ENCODE measurements at regions not wholly inside any gene's neighbourhood (a gene's known extent, or its start where the extent isn't known, plus 50 kb on each side); places are given as distances from the start of the nearest gene placed in this dataset.

DNA sequence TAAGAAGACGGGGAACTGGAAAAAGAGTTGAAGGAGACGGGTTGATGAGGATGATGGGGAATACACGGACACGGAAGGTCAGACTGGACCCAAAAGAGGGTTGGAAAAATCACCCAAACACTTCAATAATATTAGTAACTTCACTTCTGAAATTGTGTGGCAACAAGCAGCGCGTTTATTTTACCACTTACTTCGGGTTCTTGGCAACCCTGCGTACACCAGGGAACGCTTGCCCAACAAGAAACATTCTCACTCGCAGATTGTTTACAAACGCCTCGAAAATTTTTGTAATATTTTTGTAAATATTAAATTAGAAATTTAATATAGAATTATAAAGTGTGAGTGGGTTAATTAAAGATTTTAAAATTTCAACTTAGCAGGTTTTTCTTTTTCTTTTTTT is 99.5 kb downstream of the CEBPB start:
- DNase-seq (ENCODE audit: low read depth), result no peak
- TF ChIP-seq, protein P1, sequence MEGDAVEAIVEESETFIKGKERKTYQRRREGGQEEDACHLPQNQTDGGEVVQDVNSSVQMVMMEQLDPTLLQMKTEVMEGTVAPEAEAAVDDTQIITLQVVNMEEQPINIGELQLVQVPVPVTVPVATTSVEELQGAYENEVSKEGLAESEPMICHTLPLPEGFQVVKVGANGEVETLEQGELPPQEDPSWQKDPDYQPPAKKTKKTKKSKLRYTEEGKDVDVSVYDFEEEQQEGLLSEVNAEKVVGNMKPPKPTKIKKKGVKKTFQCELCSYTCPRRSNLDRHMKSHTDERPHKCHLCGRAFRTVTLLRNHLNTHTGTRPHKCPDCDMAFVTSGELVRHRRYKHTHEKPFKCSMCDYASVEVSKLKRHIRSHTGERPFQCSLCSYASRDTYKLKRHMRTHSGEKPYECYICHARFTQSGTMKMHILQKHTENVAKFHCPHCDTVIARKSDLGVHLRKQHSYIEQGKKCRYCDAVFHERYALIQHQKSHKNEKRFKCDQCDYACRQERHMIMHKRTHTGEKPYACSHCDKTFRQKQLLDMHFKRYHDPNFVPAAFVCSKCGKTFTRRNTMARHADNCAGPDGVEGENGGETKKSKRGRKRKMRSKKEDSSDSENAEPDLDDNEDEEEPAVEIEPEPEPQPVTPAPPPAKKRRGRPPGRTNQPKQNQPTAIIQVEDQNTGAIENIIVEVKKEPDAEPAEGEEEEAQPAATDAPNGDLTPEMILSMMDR (conservative IDR thresholded peaks at IDR 0.05; ENCODE audit: low read depth, low read length), result no peak

DNA sequence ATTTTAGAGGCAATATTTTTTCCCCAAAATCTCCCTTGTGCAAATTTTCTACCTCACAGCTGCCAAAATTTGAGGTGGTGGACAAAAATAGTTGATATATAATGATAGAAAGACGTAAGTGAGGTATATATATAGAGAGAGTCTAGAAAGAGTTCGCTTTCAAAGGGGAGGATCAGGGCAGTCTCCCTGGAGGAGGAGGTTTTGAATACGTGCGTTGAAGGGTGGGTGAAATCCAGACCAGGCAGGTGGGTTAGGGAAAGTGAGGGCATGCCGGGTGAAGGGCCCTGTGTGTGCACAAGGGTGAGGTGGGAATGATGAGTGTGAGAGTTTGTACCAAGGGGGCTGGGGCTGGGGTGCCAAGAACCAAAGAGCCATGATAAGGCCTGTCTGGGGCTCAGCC is 100.2 kb downstream of the CEBPB start:
- no peak overlapping the region for H3K4me3 ChIP-seq (ENCODE audit: low read length)
- TF ChIP-seq, protein P1 (conservative IDR thresholded peaks at IDR 0.05; ENCODE audit: low read depth, low read length), result no peak
- no peak for DNase-seq (ENCODE audit: low read depth)

More for the DNA sequence above, 99.5 kb downstream of the CEBPB start:
- no peak overlapping the region for H3K4me3 ChIP-seq (ENCODE audit: low read length)

DNA sequence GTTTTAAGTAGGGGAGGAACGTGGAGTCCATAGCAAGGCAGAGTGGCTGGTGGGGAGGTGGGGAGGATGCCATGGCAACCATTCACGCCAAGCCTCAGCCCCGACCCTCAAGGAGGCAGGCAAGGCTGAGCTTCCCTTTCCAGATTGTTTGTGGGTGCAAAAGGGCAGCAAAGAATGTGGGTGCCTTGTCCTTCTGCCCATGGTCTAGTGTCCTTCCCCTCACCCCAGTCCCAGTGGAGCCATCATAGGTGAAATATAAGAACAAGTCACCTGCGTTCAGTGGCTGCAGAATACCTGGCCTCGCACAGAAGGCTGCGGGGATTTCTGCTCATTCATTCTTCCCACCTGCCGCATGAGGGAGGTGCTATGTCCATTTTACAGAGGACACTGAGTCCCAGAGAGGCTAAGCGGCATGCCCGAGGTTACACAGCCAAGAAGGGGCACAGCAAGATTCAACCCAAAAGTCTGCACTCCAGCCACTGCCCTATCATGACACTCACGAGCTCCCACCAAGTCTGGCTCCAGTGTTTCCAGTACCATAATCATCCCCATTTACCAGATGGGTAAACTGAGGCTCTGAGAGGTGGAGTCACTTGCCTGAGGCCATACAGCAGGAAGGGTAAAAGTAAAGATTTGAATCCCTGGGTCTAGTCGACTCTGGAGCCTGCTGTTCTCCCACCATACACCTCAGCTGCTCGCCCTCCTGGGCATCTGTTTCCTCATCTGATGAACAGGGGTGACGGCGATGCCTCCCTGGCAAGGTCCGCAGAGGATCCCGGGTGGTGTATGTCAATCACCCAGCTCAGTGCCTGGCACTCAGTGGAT is 100.8 kb downstream of the CEBPB start:
- DNase-seq (ENCODE audit: low read depth), result no peak
- TF ChIP-seq, protein P1 (conservative IDR thresholded peaks at IDR 0.05; ENCODE audit: low read depth, low read length), result no peak
- H3K4me3 ChIP-seq (ENCODE audit: low read length), result no peak overlapping the region

DNA sequence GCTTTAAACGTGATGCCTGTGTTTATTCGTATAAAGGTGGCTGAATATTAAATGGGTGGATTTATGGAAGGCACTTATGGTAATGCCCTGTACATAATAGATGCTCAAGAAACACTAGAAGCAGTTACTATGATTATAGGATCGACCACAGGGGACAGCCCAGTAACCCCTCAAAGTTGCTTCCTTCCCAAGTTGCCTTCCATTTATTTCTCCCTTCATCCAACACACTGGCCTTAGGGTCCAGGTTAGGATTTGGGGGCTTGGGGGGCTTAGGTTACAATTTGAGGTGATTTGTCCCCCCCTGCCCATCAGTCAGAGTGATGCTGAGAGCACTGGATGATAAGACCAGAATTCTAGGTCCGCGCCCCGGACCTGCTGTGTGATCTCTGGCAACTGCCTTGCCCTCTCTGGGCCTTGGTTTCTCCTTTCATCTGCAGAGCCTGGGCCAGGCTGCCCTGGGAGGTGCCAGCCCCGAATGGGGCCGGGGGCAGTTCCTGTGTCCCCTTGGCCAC is 101.5 kb downstream of the CEBPB start:
- H3K4me3 ChIP-seq (ENCODE audit: low read length), result no peak overlapping the region
- TF ChIP-seq, protein P1 (conservative IDR thresholded peaks at IDR 0.05; ENCODE audit: low read depth, low read length), result no peak
- no peak for DNase-seq (ENCODE audit: low read depth)

DNA sequence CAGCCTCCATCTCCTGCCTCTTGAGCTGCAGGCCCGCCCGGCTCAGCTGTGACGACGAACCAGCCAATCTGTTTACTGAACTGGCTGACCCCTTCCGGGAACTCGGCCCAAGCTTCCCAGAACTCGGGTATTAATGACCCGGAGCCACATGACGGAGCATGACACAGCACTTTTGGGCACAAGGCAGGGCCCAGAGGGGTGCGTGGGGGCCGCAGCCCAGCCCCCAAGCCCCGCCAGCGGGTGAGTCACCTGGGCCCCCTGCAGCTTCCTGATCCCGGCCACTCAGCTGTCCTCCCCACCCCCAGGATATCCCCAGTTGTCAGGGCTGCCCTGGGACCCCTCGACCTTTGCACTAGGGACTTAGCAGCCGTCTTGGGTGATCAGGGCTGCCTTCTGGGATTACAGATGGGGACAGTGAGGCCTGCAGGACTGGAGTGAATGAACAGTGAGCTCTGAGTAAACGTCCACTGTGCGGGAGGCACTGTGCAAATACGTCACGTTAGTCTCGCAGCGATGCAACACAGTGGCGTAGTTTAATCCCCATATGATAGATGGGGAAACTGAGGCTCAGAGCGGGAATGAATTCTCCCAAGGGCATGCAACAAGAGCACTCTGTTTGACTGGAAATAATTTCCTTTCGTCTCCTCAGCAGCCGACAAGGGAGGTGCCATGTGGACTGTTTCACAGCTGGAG is 102.1 kb downstream of the CEBPB start:
- TF ChIP-seq, protein P1 (conservative IDR thresholded peaks at IDR 0.05; ENCODE audit: low read depth, low read length), result no peak
- DNase-seq (ENCODE audit: low read depth), result peak; percentile 94
- no peak overlapping the region for H3K4me3 ChIP-seq (ENCODE audit: low read length)

DNA sequence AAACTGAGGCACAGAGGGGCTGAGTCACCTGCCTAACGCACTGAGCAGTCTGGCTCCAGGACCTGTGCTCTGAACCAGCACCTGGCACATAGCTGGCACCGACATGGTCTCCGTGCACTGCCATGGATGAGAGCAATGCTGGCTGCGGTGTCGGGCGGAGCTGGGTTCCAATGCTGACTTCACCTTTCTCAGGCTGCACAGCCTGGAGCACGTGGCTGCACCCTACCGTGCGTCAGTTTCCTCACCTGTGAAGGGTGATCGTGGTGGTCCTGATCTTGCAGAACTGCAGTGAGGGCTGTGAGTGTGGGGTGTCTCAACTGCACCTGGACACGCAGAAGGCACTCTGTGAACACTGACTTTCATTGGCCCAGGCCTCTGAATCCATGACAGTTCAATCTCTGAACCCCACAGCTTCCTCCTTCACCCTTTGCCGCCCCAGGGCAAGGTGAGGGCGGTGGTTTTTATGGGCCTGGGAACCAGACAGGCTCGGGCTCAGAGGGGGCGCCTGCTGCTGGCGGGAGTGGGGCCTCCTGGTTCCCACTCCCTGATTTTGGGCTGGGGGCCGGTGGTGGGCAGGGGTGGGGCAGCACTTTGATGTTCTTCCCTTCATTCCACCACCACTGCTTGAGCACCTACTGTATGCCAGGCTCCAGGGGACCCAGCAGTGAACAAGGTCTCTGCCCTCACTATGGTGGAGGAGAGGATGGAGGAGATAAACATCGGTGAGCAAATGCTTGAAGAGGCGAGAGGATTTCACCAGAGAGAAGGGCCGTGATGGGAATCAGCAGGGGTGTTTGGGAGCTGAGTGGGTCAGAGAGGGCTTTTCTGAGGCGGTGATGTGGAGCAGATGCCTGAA is 102.9 kb downstream of the CEBPB start:
- TF ChIP-seq, protein P1 (conservative IDR thresholded peaks at IDR 0.05; ENCODE audit: low read depth, low read length), result no peak
- no peak overlapping the region for H3K4me3 ChIP-seq (ENCODE audit: low read length)
- DNase-seq (ENCODE audit: low read depth), result no peak
